ENCODE measurements at regions not wholly inside any gene's neighbourhood (a gene's known extent, or its start where the extent isn't known, plus 50 kb on each side); places are given as distances from the start of the nearest gene placed in this dataset.

DNA sequence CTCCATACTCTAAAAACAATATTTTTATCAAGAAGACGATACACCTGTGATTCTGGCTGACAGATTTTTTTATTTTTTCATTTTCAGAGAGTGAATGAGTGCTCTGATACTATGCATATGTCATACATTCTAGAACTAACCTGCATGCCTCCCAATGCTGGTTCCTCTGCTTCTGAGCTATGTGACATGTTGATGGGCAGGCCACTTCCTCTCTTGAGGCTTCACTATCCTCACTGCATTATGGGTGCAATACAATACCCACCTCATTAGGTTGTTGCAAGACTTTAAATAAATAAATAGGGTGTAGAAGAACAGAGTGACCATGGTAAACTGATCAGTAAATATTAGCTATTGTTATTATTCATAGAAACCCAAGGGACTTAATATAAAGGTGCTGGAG lies 408.3 kb downstream of the HNRNPD start:
- no peaks in the 10 kb centered on the region for H3K9me3 ChIP-seq (ENCODE audit: insufficient read depth, low read depth, low read length)
- H3K27me3 ChIP-seq (ENCODE audit: insufficient read depth, low read length) = no peaks in the 10 kb centered on the region
- peaks cover 11% of the 10 kb centered on the region; the same call in 1 of the 2 replicates for H3K4me1 ChIP-seq (ENCODE audit: insufficient read depth, low read length)
- no peaks in the 10 kb centered on the region for H3K36me3 ChIP-seq (ENCODE audit: insufficient read depth, low read depth, low read length)
- H3K9ac ChIP-seq (ENCODE audit: low read depth, low read length) = no peak overlapping the region
- H3K27ac ChIP-seq (ENCODE audit: low read length) = no peak overlapping the region
- H3K4me3 ChIP-seq (ENCODE audit: low read length) = no peak overlapping the region

- no peak overlapping the region for H3K4me3 ChIP-seq (ENCODE audit: low read length)
- H3K27me3 ChIP-seq (ENCODE audit: insufficient read depth, low read length) = no peaks in the 10 kb centered on the region
- no peak overlapping the region for H3K27ac ChIP-seq (ENCODE audit: low read length)
- peaks cover 11% of the 10 kb centered on the region; the same call in 1 of the 2 replicates for H3K4me1 ChIP-seq (ENCODE audit: insufficient read depth, low read length)
- no peaks in the 10 kb centered on the region for H3K9me3 ChIP-seq (ENCODE audit: insufficient read depth, low read depth, low read length)
- 0 out of 2 replicates have a peak overlapping the region, but pooled peaks have one; percentile 16 for H3K9ac ChIP-seq (ENCODE audit: low read depth, low read length)
- H3K36me3 ChIP-seq (ENCODE audit: insufficient read depth, low read depth, low read length) = no peaks in the 10 kb centered on the region
These were observed 410.1 kb downstream of the HNRNPD start for GRCh38 chr4:81963763-81964020.

DNA sequence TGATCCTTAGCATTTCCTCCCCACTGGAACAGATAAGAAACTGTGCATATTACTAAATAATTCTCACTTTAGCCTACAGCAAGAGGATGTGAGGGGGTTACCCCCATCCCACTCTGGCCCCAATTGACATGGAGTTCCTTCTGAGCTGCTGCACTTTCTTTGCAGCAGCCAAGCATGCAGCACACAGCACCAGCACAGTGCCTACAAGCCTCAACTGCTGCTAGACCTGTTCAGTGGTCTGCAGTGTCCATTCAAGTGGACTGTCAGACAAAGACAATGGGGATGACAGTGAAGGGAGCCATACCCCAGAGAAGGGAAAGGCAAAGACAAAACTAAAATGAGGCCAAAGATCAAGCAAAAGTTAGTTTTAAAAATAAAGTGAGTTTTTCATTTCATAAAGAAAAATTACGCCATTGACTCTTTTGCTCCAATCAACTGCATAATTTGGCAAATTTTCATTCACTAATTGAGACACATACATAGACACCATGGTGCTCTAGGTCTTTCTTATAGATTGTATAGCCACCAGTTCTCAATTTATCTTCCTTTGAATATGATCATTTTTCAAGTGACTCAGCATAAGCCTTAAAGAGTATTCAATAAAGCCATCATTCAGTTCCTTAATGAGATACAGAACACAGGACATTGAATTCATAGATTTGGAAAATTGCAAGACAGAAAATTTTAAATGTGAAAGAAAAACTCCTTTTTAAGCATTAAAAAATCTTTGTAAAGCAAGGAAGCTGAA lies 410.6 kb downstream of the HNRNPD start:
- Histone ChIP-seq H3K27ac (ENCODE audit: low read length) (no peak overlapping the region), H3K27me3 (ENCODE audit: insufficient read depth, low read length) (no peaks in the 10 kb centered on the region), H3K4me1 (ENCODE audit: insufficient read depth, low read length) (peaks cover 11% of the 10 kb centered on the region; the same call in 1 of the 2 replicates), H3K36me3 (ENCODE audit: insufficient read depth, low read depth, low read length) (no peaks in the 10 kb centered on the region), H3K9ac (ENCODE audit: low read depth, low read length) (0 out of 2 replicates have a peak overlapping the region, but pooled peaks have one; percentile 16), H3K9me3 (ENCODE audit: insufficient read depth, low read depth, low read length) (no peaks in the 10 kb centered on the region), H3K4me3 (ENCODE audit: low read length) (no peak overlapping the region)

GRCh38 chr4:81960961-81961360 lies 412.8 kb downstream of the HNRNPD start:
- H3K9ac ChIP-seq (ENCODE audit: low read depth, low read length) = no peak overlapping the region
- no peak overlapping the region for H3K4me3 ChIP-seq (ENCODE audit: low read length)
- H3K4me1 ChIP-seq (ENCODE audit: insufficient read depth, low read length) = peaks cover 11% of the 10 kb centered on the region; the same call in 1 of the 2 replicates
- H3K27me3 ChIP-seq (ENCODE audit: insufficient read depth, low read length) = no peaks in the 10 kb centered on the region
- no peak overlapping the region for H3K27ac ChIP-seq (ENCODE audit: low read length)
- H3K9me3 ChIP-seq (ENCODE audit: insufficient read depth, low read depth, low read length) = no peaks in the 10 kb centered on the region
- no peaks in the 10 kb centered on the region for H3K36me3 ChIP-seq (ENCODE audit: insufficient read depth, low read depth, low read length)

GRCh38 chr4:81954271-81954670 lies 419.5 kb downstream of the HNRNPD start:
- Histone ChIP-seq H3K9me3 (ENCODE audit: insufficient read depth, low read depth, low read length) (no peaks in the 10 kb centered on the region), H3K9ac (ENCODE audit: low read depth, low read length) (no peak overlapping the region), H3K36me3 (ENCODE audit: insufficient read depth, low read depth, low read length) (no peaks in the 10 kb centered on the region), H3K4me1 (ENCODE audit: insufficient read depth, low read length) (no peaks in the 10 kb centered on the region), H3K27me3 (ENCODE audit: insufficient read depth, low read length) (no peaks in the 10 kb centered on the region), H3K27ac (ENCODE audit: low read length) (no peak overlapping the region), H3K4me3 (ENCODE audit: low read length) (no peak overlapping the region)

DNA sequence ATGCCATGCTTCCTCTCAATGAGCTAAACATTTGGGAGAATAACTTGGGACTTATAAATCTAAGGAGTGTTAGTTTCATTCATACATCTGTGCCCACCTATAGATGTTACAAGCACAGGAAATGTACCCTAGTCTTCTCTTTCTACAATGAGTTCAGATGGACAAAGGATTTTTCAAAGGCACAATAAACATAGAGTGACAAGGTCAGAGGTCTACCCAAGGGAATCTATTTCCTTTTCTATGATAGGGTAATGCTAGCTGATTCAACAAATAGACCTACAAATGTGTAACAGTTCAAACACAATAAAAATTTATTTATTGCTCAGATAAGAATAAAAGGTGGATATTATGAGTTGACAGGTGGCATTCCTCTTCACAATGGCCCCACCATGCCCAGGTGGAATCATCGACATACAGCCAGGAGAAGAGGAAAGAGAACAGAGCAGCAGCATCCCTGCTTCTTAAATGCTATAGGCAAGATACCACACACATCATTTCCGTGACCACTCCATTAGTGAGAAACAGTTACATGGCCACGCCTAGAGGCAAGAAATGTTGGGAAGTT lies 421.8 kb downstream of the HNRNPD start:
- no peak overlapping the region for H3K27ac ChIP-seq (ENCODE audit: low read length)
- no peak overlapping the region for H3K9ac ChIP-seq (ENCODE audit: low read depth, low read length)
- H3K4me1 ChIP-seq (ENCODE audit: insufficient read depth, low read length) = no peaks in the 10 kb centered on the region
- no peak overlapping the region for H3K4me3 ChIP-seq (ENCODE audit: low read length)
- H3K27me3 ChIP-seq (ENCODE audit: insufficient read depth, low read length) = no peaks in the 10 kb centered on the region
- no peaks in the 10 kb centered on the region for H3K36me3 ChIP-seq (ENCODE audit: insufficient read depth, low read depth, low read length)
- H3K9me3 ChIP-seq (ENCODE audit: insufficient read depth, low read depth, low read length) = no peaks in the 10 kb centered on the region

- no peaks in the 10 kb centered on the region; the same call in 1 of the 2 replicates for H3K4me1 ChIP-seq (ENCODE audit: insufficient read depth, low read length)
- no peak overlapping the region for H3K27ac ChIP-seq (ENCODE audit: low read length)
- no peak overlapping the region for H3K4me3 ChIP-seq (ENCODE audit: low read length)
- no peaks in the 10 kb centered on the region for H3K27me3 ChIP-seq (ENCODE audit: insufficient read depth, low read length)
- H3K9me3 ChIP-seq (ENCODE audit: insufficient read depth, low read depth, low read length) = no peaks in the 10 kb centered on the region
- H3K36me3 ChIP-seq (ENCODE audit: insufficient read depth, low read depth, low read length) = no peaks in the 10 kb centered on the region
- no peak overlapping the region for H3K9ac ChIP-seq (ENCODE audit: low read depth, low read length)
These were observed 426.8 kb downstream of the HNRNPD start for GRCh38 chr4:81946996-81947395.

DNA sequence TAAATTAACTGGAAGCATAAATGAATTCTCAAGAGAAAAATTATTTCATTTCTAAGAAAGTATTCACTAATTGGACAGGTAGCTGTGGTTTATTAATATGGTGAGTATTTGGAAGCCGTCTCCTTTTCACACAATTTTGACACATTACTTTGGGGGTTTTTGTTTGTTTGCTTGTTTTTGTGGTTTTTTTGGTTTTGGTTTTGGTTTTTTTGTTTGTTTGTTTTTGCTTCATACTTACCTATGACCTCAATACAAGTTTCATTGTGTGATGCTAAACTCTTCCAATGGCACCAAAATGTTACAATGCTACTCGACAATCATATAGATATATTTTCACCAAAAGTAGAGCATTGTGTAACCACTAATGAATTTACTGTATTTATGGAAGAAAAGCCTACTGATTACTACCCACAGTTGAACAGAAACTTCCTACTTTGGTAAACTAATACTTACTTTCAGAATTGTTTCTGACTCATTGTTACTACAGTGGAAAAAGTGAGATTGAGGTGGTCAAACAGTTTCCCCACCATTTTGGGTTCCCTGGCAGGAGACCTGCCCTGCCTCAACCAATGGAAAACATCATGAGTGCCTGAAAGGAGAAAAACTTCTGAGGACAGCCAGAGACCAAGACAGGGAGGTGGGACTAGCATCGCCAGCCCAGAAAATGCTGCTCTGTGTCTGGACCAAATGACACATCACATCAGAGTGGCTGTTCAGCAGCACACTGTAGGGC lies 443.1 kb downstream of the HNRNPD start:
- Histone ChIP-seq H3K27me3 (ENCODE audit: insufficient read depth, low read length) (no peaks in the 10 kb centered on the region), H3K4me1 (ENCODE audit: insufficient read depth, low read length) (no peaks in the 10 kb centered on the region), H3K4me3 (ENCODE audit: low read length) (no peak overlapping the region), H3K36me3 (ENCODE audit: insufficient read depth, low read depth, low read length) (no peaks in the 10 kb centered on the region), H3K9me3 (ENCODE audit: insufficient read depth, low read depth, low read length) (no peaks in the 10 kb centered on the region), H3K9ac (ENCODE audit: low read depth, low read length) (no peak overlapping the region), H3K27ac (ENCODE audit: low read length) (no peak overlapping the region)

GRCh38 chr4:81923140-81923539 lies 450.7 kb downstream of the HNRNPD start:
- no peak overlapping the region for H3K9ac ChIP-seq (ENCODE audit: low read depth, low read length)
- no peaks in the 10 kb centered on the region for H3K36me3 ChIP-seq (ENCODE audit: insufficient read depth, low read depth, low read length)
- H3K4me1 ChIP-seq (ENCODE audit: insufficient read depth, low read length) = no peaks in the 10 kb centered on the region
- H3K4me3 ChIP-seq (ENCODE audit: low read length) = no peak overlapping the region
- no peaks in the 10 kb centered on the region for H3K9me3 ChIP-seq (ENCODE audit: insufficient read depth, low read depth, low read length)
- no peak overlapping the region for H3K27ac ChIP-seq (ENCODE audit: low read length)
- H3K27me3 ChIP-seq (ENCODE audit: insufficient read depth, low read length) = no peaks in the 10 kb centered on the region

GRCh38 chr4:81922313-81922712 lies 450.6 kb upstream of the RASGEF1B start:
- Histone ChIP-seq H3K4me3 (ENCODE audit: low read length) (no peak overlapping the region), H3K27me3 (ENCODE audit: insufficient read depth, low read length) (no peaks in the 10 kb centered on the region)

GRCh38 chr4:81921751-81922159 lies 450.0 kb upstream of the RASGEF1B start:
- no peaks in the 10 kb centered on the region for H3K36me3 ChIP-seq (ENCODE audit: insufficient read depth, low read depth, low read length)

More at GRCh38 chr4:81922313-81922712, 450.6 kb upstream of the RASGEF1B start:
- no peak overlapping the region for H3K27ac ChIP-seq (ENCODE audit: low read length)
- no peaks in the 10 kb centered on the region for H3K9me3 ChIP-seq (ENCODE audit: insufficient read depth, low read depth, low read length)
- no peaks in the 10 kb centered on the region for H3K4me1 ChIP-seq (ENCODE audit: insufficient read depth, low read length)
- H3K9ac ChIP-seq (ENCODE audit: low read depth, low read length) = no peak overlapping the region
- no peaks in the 10 kb centered on the region for H3K36me3 ChIP-seq (ENCODE audit: insufficient read depth, low read depth, low read length)

DNA sequence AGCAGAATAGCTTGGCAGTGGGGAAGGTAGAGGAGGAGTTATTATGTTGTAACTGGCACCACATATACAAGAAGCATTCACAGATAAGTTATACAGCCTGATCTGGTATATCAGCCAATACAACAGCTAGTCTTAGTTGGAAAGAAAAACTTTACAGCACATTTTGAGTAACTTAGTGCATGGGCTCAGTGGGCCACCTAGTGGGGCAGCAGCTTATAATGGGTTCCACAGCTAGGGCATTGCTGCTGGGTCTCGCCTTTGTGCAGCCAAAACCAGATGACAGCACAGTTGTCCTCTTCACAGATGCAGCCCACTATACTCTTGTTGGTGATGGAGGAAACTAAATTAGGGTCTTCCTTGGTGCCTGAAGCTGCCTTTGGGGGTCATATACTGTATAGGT lies 448.1 kb upstream of the RASGEF1B start:
- Histone ChIP-seq H3K9ac (ENCODE audit: low read depth, low read length) (no peak overlapping the region), H3K4me1 (ENCODE audit: insufficient read depth, low read length) (no peaks in the 10 kb centered on the region), H3K36me3 (ENCODE audit: insufficient read depth, low read depth, low read length) (no peaks in the 10 kb centered on the region), H3K9me3 (ENCODE audit: insufficient read depth, low read depth, low read length) (no peaks in the 10 kb centered on the region), H3K27ac (ENCODE audit: low read length) (no peak overlapping the region), H3K4me3 (ENCODE audit: low read length) (no peak overlapping the region), H3K27me3 (ENCODE audit: insufficient read depth, low read length) (no peaks in the 10 kb centered on the region)

More at GRCh38 chr4:81921751-81922159, 450.0 kb upstream of the RASGEF1B start:
- Histone ChIP-seq H3K27ac (ENCODE audit: low read length) (no peak overlapping the region), H3K4me1 (ENCODE audit: insufficient read depth, low read length) (no peaks in the 10 kb centered on the region), H3K27me3 (ENCODE audit: insufficient read depth, low read length) (no peaks in the 10 kb centered on the region), H3K4me3 (ENCODE audit: low read length) (no peak overlapping the region), H3K9me3 (ENCODE audit: insufficient read depth, low read depth, low read length) (no peaks in the 10 kb centered on the region), H3K9ac (ENCODE audit: low read depth, low read length) (no peak overlapping the region)

All from iPS-20b (cell line).